Gastrocnemius medialis (tissue), 4 donors: ENCODE measurements at regions not wholly inside any gene's neighbourhood (a gene's known extent, or its start where the extent isn't known, plus 50 kb on each side); places are given as distances from the start of the nearest gene placed in this dataset.

ENCODE experiments used
- CTCF ChIP-seq, 5 experiments: fragments of 450-650 bp in 3 of 5; fragments of 200-600 bp in 2 of 5; sonication (generic) in 2 of 5; IDR thresholded peaks in 4 of 5; conservative IDR thresholded peaks in 1 of 5; 1 replicate in 4 of 5; 2 replicates in 1 of 5; pipeline ENCODE4 v1.5.1; 2016 to 2019; ENCODE audit warnings: antibody characterized with exemption in 5 of 5, mild to moderate bottlenecking in 3 of 5, moderate library complexity in 3 of 5
- POLR2A ChIP-seq, 2 donors: fragments of 450-650 bp; IDR thresholded peaks; one replicate each; pipeline ENCODE4 v1.6.1; 2017; ENCODE audit warnings: antibody characterized with exemption in 2 of 2, mild to moderate bottlenecking in 2 of 2, moderate library complexity in 2 of 2

- TF ChIP-seq CTCF (IDR thresholded peaks at IDR 0.05 in 4 of 5, conservative IDR thresholded peaks at IDR 0.05 in 1 of 5) = no peak
- no peak for TF ChIP-seq POLR2A (IDR thresholded peaks at IDR 0.05)
Measured at GRCh38 chr7:63038987-63039386, 959.7 kb upstream of the ZNF722 start.
